Epithelial cell of proximal tubule (primary cell): ENCODE measurements at regions not wholly inside any gene's neighbourhood (a gene's known extent, or its start where the extent isn't known, plus 50 kb on each side); places are given as distances from the start of the nearest gene placed in this dataset.

Experiments used
- DNase-seq: peaks from one replicate; pipeline ENCODE4 v3.0.0-alpha.2; 2011; ENCODE audit warnings: low read depth
- H3K4me3 ChIP-seq: 2 replicates; pipeline ENCODE4 v1.5.1; 2011; ENCODE audit warnings: low read depth, mild to moderate bottlenecking, low read length
- TF ChIP-seq, protein P1 (sequence below): conservative IDR thresholded peaks from 2 replicates; pipeline ENCODE4 v1.5.1; 2012; ENCODE audit warnings: low read depth, mild to moderate bottlenecking, low read length

DNA sequence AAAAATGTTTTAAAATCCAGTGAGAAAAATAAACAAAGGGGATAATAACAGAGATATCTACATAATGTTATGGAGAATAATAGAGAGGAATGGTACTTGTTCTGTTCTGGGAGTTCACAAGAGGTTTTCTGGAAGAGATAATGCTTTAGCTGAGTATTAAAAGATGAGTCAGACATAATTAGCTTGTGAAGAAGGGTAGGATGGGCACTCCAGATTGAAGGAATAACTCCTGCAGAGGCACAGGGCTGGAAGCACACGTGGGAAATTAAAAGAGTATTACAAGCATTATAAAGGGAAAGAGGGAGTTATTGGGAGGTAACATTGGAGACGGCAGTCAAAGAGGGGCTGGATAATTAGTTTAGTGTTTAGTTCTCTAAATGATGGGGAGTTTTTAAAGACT is 124.9 kb upstream of the BTG1 start:
- DNase-seq, result no peak
- TF ChIP-seq, protein P1, sequence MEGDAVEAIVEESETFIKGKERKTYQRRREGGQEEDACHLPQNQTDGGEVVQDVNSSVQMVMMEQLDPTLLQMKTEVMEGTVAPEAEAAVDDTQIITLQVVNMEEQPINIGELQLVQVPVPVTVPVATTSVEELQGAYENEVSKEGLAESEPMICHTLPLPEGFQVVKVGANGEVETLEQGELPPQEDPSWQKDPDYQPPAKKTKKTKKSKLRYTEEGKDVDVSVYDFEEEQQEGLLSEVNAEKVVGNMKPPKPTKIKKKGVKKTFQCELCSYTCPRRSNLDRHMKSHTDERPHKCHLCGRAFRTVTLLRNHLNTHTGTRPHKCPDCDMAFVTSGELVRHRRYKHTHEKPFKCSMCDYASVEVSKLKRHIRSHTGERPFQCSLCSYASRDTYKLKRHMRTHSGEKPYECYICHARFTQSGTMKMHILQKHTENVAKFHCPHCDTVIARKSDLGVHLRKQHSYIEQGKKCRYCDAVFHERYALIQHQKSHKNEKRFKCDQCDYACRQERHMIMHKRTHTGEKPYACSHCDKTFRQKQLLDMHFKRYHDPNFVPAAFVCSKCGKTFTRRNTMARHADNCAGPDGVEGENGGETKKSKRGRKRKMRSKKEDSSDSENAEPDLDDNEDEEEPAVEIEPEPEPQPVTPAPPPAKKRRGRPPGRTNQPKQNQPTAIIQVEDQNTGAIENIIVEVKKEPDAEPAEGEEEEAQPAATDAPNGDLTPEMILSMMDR, result no peak
- no peak overlapping the region for H3K4me3 ChIP-seq

DNA sequence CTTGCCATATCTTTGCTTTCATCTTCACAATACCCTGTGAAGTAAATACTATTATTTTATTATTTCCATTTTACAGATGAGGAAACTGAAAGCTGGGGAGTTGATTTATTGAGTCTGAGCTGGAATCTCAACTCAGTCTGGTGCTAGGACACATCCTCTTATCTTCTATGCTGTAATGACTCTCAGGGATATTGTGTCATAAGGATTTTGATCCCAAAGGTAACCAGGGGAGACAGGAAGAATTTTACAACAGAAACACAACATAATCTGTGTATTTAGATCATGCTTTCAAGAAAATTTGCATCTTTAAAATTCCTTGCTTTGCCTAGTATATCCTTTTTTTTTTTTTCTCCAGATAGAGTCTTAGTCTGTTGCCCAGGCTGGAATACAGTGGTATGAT is 123.3 kb upstream of the BTG1 start:
- no peak overlapping the region for H3K4me3 ChIP-seq
- TF ChIP-seq, protein P1, result no peak
- DNase-seq, result no peak

DNA sequence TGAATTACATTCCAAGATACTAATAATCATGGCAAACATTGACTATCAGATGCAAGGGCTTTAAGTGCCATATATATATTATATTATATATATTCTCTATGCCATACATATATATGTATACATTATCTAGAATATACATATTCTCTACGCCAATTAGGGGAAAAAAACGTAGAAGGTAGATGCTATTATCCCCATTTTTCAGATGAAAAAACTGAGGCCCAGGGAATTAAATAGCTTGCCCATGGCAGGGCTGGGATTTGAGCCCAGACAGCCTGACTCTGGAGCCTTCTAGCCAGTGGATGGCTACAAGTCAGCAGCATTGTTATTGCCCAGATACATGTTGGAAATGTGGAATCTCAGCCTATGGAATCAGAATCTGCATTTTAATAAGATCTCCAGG is 116.0 kb upstream of the BTG1 start:
- no peak overlapping the region for H3K4me3 ChIP-seq
- TF ChIP-seq, protein P1, result no peak
- no peak for DNase-seq

GRCh38 chr12:92261071-92261470 is 115.4 kb upstream of the BTG1 start:
- H3K4me3 ChIP-seq, result no peak overlapping the region
- TF ChIP-seq, protein P1, result no peak
- no peak for DNase-seq

DNA sequence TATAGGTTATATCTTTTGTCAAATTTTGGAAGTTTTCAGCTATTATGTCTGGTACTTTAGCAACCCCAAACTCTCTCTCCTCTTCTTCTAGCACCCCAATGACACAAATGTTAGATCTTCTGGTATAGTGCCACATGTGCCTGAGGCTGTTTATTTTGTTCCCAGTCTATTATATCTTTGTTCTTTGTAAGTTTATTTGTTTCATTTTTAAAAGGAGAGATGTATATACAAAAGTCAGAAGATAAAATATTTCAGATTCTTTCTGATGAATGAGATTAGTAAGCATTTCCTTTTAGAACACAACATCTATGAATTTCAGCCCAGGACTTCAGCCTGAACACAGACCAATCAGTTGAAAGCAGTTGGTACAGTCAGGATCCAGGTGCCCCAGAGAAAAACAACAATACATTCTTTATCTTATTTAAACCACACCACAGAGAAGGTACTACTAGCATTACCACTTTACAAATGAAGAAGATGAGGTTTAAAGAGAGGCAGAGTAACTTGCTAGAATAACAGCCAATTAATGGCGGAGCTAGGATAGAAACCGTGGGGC is 114.1 kb upstream of the BTG1 start:
- no peak for DNase-seq
- no peak overlapping the region for H3K4me3 ChIP-seq
- TF ChIP-seq, protein P1, result no peak

- DNase-seq, result no peak
- TF ChIP-seq, protein P1, result no peak
Measured at GRCh38 chr12:92259291-92259690, 113.6 kb upstream of the BTG1 start.

GRCh38 chr12:92257261-92257660 is 111.6 kb upstream of the BTG1 start:
- TF ChIP-seq, protein P1, result no peak
- no peak for DNase-seq
- no peak overlapping the region for H3K4me3 ChIP-seq

More at GRCh38 chr12:92259291-92259690, 113.6 kb upstream of the BTG1 start:
- H3K4me3 ChIP-seq, result no peak overlapping the region
